H9 (cell line): ENCODE measurements at regions not wholly inside any gene's neighbourhood (a gene's known extent, or its start where the extent isn't known, plus 50 kb on each side); places are given as distances from the start of the nearest gene placed in this dataset.

Source experiments
- DNase-seq: peaks from one replicate; pipeline ENCODE4 v3.0.0-alpha.2; 2017
- H2AFZ ChIP-seq: one replicate; pipeline ENCODE4 v1.6.1; 2013; ENCODE audit warnings: mild to moderate bottlenecking, low read length, control low read depth, moderate library complexity
- H2AK5ac ChIP-seq: 2 replicates; pipeline ENCODE4 v1.6.1; 2013; ENCODE audit warnings: low read length, control low read depth, mixed read lengths; ENCODE audit not compliant: insufficient read length
- H2BK120ac ChIP-seq: one replicate; pipeline ENCODE4 v1.6.1; 2013; ENCODE audit warnings: low read depth, mild to moderate bottlenecking, low read length, control low read depth, inconsistent platforms; ENCODE audit not compliant: poor library complexity, severe bottlenecking
- H2BK12ac ChIP-seq: 2 replicates; pipeline ENCODE4 v1.6.1; 2013; ENCODE audit warnings: low read length, control low read depth, mixed read lengths, low read depth; ENCODE audit not compliant: insufficient read length
- H2BK15ac ChIP-seq: 2 replicates; pipeline ENCODE4 v1.6.1; 2013; ENCODE audit warnings: low read depth, low read length, control low read depth
- H2BK20ac ChIP-seq: one replicate; pipeline ENCODE4 v1.6.1; 2013; ENCODE audit warnings: low read depth, mild to moderate bottlenecking, low read length, control low read depth, inconsistent platforms; ENCODE audit not compliant: poor library complexity, severe bottlenecking
- H2BK5ac ChIP-seq: 2 replicates; pipeline ENCODE4 v1.6.1; 2013; ENCODE audit warnings: low read length, control low read depth, mixed read lengths; ENCODE audit not compliant: insufficient read length
- H3K14ac ChIP-seq: 2 replicates; pipeline ENCODE4 v1.6.1; 2013; ENCODE audit warnings: low read length, control low read depth; ENCODE audit not compliant: insufficient read depth
- H3K18ac ChIP-seq: 2 replicates; pipeline ENCODE4 v1.6.1; 2013; ENCODE audit warnings: low read depth, mild to moderate bottlenecking, mixed read lengths, low read length, control low read depth; ENCODE audit not compliant: insufficient read length
- H3K23ac ChIP-seq: 2 replicates; pipeline ENCODE4 v1.6.1; 2013; ENCODE audit warnings: low read length, control low read depth, mixed read lengths, low read depth; ENCODE audit not compliant: insufficient read length
- H3K23me2 ChIP-seq: 2 replicates; pipeline ENCODE4 v1.6.1; 2013; ENCODE audit warnings: low read depth, mild to moderate bottlenecking, mixed read lengths, low read length, control low read depth; ENCODE audit not compliant: insufficient read length, poor library complexity, severe bottlenecking
- H3K27ac ChIP-seq: 2 replicates; pipeline ENCODE4 v1.5.1; 2013; ENCODE audit warnings: low read length, control low read depth, mixed read lengths, low read depth; ENCODE audit not compliant: insufficient read length
- H3K27me3 ChIP-seq: 2 replicates; pipeline ENCODE4 v1.6.1; 2013; ENCODE audit warnings: low read length, control low read depth, inconsistent platforms; ENCODE audit not compliant: insufficient read depth
- H3K4ac ChIP-seq: 2 replicates; pipeline ENCODE4 v1.6.1; 2013; ENCODE audit warnings: low read depth, mild to moderate bottlenecking, control low read depth, inconsistent platforms, low read length, moderate library complexity
- H3K4me1 ChIP-seq: 2 replicates; pipeline ENCODE4 v1.6.1; 2013; ENCODE audit warnings: low read length, control low read depth, inconsistent platforms; ENCODE audit not compliant: insufficient read depth
- H3K4me2 ChIP-seq: 2 replicates; pipeline ENCODE4 v1.6.1; 2013; ENCODE audit warnings: low read length, control low read depth, mixed read lengths; ENCODE audit not compliant: insufficient read length, insufficient read depth
- H3K56ac ChIP-seq: 2 replicates; pipeline ENCODE4 v1.6.1; 2013; ENCODE audit warnings: low read depth, mild to moderate bottlenecking, mixed read lengths, low read length, control low read depth; ENCODE audit not compliant: insufficient read length
- H3K79me1 ChIP-seq: 2 replicates; pipeline ENCODE4 v1.6.1; 2013; ENCODE audit warnings: low read depth, mild to moderate bottlenecking, moderate library complexity, low read length, control low read depth, inconsistent platforms; ENCODE audit not compliant: insufficient read depth, poor library complexity, severe bottlenecking
- H3K79me2 ChIP-seq: 2 replicates; pipeline ENCODE4 v1.6.1; 2013; ENCODE audit warnings: low read length, control low read depth, inconsistent platforms; ENCODE audit not compliant: insufficient read depth
- H3K9ac ChIP-seq: 2 replicates; pipeline ENCODE4 v1.6.1; 2013; ENCODE audit warnings: low read length, control low read depth, mixed read lengths; ENCODE audit not compliant: insufficient read length; ENCODE audit errors: extremely low read depth
- H3K9me3 ChIP-seq: one replicate; pipeline ENCODE4 v1.6.1; 2013; ENCODE audit warnings: low read depth, low read length, inconsistent platforms; ENCODE audit not compliant: control insufficient read depth
- H3T11ph ChIP-seq: one replicate; pipeline ENCODE4 v1.6.1; 2013; ENCODE audit warnings: mild to moderate bottlenecking, low read length, control low read depth, inconsistent platforms
- H4K20me1 ChIP-seq: one replicate; pipeline ENCODE4 v1.6.1; 2013; ENCODE audit not compliant: control insufficient read depth, insufficient read length, insufficient read depth
- H4K5ac ChIP-seq: 2 replicates; pipeline ENCODE4 v1.6.1; 2013; ENCODE audit warnings: low read depth, mild to moderate bottlenecking, mixed read lengths, low read length, control low read depth; ENCODE audit not compliant: insufficient read length
- H4K8ac ChIP-seq: replicated peaks from 2 replicates; pipeline ENCODE4 v1.6.1; 2013; ENCODE audit warnings: low read length, control low read depth, mixed read lengths, low read depth; ENCODE audit not compliant: insufficient read length
- H4K91ac ChIP-seq: 2 replicates; pipeline ENCODE4 v1.6.1; 2013; ENCODE audit warnings: low read depth, mild to moderate bottlenecking, moderate library complexity, mixed read lengths, low read length, control low read depth; ENCODE audit not compliant: insufficient read length
- H3K27ac Mint-ChIP-seq, 3 experiments: 2 replicates in 2 of 3; 3 replicates in 1 of 3; pipeline ENCODE4 v1.8.0; 2020 to 2021; ENCODE audit warnings: mixed read lengths in 3 of 3, mild to moderate bottlenecking in 1 of 3, moderate library complexity in 1 of 3
- H3K27me3 Mint-ChIP-seq: 2 replicates; pipeline ENCODE4 v1.8.0; 2021; ENCODE audit warnings: low read depth, mild to moderate bottlenecking, moderate library complexity, mixed read lengths
- H3K36me3 Mint-ChIP-seq, 3 experiments: 2 replicates in 2 of 3; 3 replicates in 1 of 3; pipeline ENCODE4 v1.8.0; 2020 to 2021; ENCODE audit warnings: low read depth in 3 of 3, mixed read lengths in 3 of 3; ENCODE audit not compliant: insufficient read depth in 1 of 3
- H3K4me1 Mint-ChIP-seq, 2 experiments: 2 replicates each; pipeline ENCODE4 v1.8.0; 2020; ENCODE audit warnings: mixed read lengths in 2 of 2
- H3K4me3 Mint-ChIP-seq, 2 experiments: 2 replicates in 1 of 2; 3 replicates in 1 of 2; pipeline ENCODE4 v1.8.0; 2020 to 2021; ENCODE audit warnings: mild to moderate bottlenecking in 2 of 2, mixed read lengths in 2 of 2, moderate library complexity in 1 of 2
- H3K9me3 Mint-ChIP-seq, 2 experiments: 2 replicates in 1 of 2; 3 replicates in 1 of 2; pipeline ENCODE4 v1.8.0; 2020; ENCODE audit warnings: mild to moderate bottlenecking in 2 of 2, mixed read lengths in 2 of 2, moderate library complexity in 1 of 2
- CTCF ChIP-seq: fragments of 200-600 bp; sonication (generic); conservative IDR thresholded peaks from 3 replicates; pipeline ENCODE4 v1.8.0; 2021; ENCODE audit warnings: antibody characterized with exemption, mild to moderate bottlenecking
- WGBS: extraction: QIAGEN DNeasy Blood & Tissue Kit; methylation state at CpG from one replicate; pipeline ENCODE4 v1.1.7; 2013; ENCODE audit warnings: missing lambda C conversion rate, low lambda C conversion rate, mixed read lengths; ENCODE audit not compliant: insufficient read length; ENCODE audit errors: extremely low coverage; 5-methylcytosine and 5-hydroxymethylcytosine counted together

- no peak for DNase-seq
- Histone ChIP-seq H3K18ac (no peak overlapping the region), H3K9ac (no peak overlapping the region), H4K91ac (no peak overlapping the region), H2BK120ac (no peak overlapping the region), H4K8ac (no peak overlapping the region), H3K9me3 (no peaks in the 10 kb centered on the region), H4K20me1 (no peaks in the 10 kb centered on the region), H3K4me1 (no peaks in the 10 kb centered on the region), H2BK15ac (no peak overlapping the region), H3K4me2 (no peak overlapping the region), H2AFZ (no peak overlapping the region), H2BK12ac (no peak overlapping the region), H4K5ac (no peak overlapping the region), H3K23ac (no peak overlapping the region), H3K14ac (no peak overlapping the region), H3T11ph (no peak overlapping the region), H3K27me3 (no peaks in the 10 kb centered on the region), H3K27ac (no peak overlapping the region), H2BK5ac (no peak overlapping the region), H2BK20ac (no peak overlapping the region), H3K79me1 (no peaks in the 10 kb centered on the region), H3K4ac (no peak overlapping the region), H3K79me2 (no peaks in the 10 kb centered on the region), H2AK5ac (no peak overlapping the region), H3K56ac (no peak overlapping the region), H3K23me2 (no peaks in the 10 kb centered on the region)
- H3K4me1 Mint-ChIP-seq: peaks cover 4% of the 10 kb centered on the region in 2 experiments; a peak in 3 of 4 replicates
- H3K36me3 Mint-ChIP-seq: no peaks in the 10 kb centered on the region
- H3K9me3 Mint-ChIP-seq: no peaks in the 10 kb centered on the region
- H3K27me3 Mint-ChIP-seq: no peaks in the 10 kb centered on the region
- TF ChIP-seq CTCF: no peak
- WGBS: no CpG with 5 or more reads among the region's 4 CpGs
- no peak overlapping the region for H3K4me3 Mint-ChIP-seq
- H3K27ac Mint-ChIP-seq: no peak overlapping the region
Measured at GRCh38 chr11:105553025-105553424, 56.8 kb upstream of the GRIA4 start.
